ENCODE measurements at regions not wholly inside any gene's neighbourhood (a gene's known extent, or its start where the extent isn't known, plus 50 kb on each side); places are given as distances from the start of the nearest gene placed in this dataset.
"Not testable (repeated sequence)": the region's sequence is repeated elsewhere in the genome, so short reads cannot be mapped to it uniquely, and the experiment has no call there.

GRCh38 chr1:199529324-199529723 lies 498.2 kb upstream of the NR5A2 start:
- no peak for DNase-seq
- Mint-ChIP-seq H3K36me3 (no peaks in the 10 kb centered on the region), H3K27me3 (no peaks in the 10 kb centered on the region), H3K4me3 (no peak overlapping the region), H3K4me1 (no peaks in the 10 kb centered on the region), H3K27ac (no peak overlapping the region), H3K9me3 (peaks cover 2% of the 10 kb centered on the region)
- CTCF ChIA-PET = no interaction called here

GRCh38 chr1:199533361-199533760 lies 494.1 kb upstream of the NR5A2 start:
- DNase-seq, CTCF ChIA-PET, H3K36me3 Mint-ChIP-seq, H3K4me3 Mint-ChIP-seq, H3K9me3 Mint-ChIP-seq, H3K27ac Mint-ChIP-seq, H3K27me3 Mint-ChIP-seq, H3K4me1 Mint-ChIP-seq: not testable (repeated sequence)

GRCh38 chr1:199545780-199546179 lies 481.7 kb upstream of the NR5A2 start:
- no peak for DNase-seq
- Mint-ChIP-seq H3K4me3 (no peak overlapping the region), H3K9me3 (no peaks in the 10 kb centered on the region), H3K4me1 (no peaks in the 10 kb centered on the region), H3K27ac (no peak overlapping the region), H3K27me3 (no peaks in the 10 kb centered on the region), H3K36me3 (no peaks in the 10 kb centered on the region)
- CTCF ChIA-PET = interaction anchor here (0.9 kb wide), 1 partner anchor 54 kb away, joined by 3 read pairs; no protein-coding TSS in a partner anchor

- CTCF ChIA-PET = no interaction called here
- Mint-ChIP-seq H3K27ac (no peak overlapping the region), H3K4me3 (no peak overlapping the region), H3K27me3 (no peaks in the 10 kb centered on the region), H3K9me3 (no peaks in the 10 kb centered on the region), H3K4me1 (no peaks in the 10 kb centered on the region), H3K36me3 (no peaks in the 10 kb centered on the region)
- DNase-seq = no peak
These were observed 481.2 kb upstream of the NR5A2 start for GRCh38 chr1:199546323-199546722.

- CTCF ChIA-PET = no interaction called here
- H3K27me3 Mint-ChIP-seq = no peaks in the 10 kb centered on the region
These were observed 478.1 kb upstream of the NR5A2 start for GRCh38 chr1:199549421-199549820.

GRCh38 chr1:199550199-199551065 lies 477.1 kb upstream of the NR5A2 start:
- Mint-ChIP-seq H3K4me1 (no peaks in the 10 kb centered on the region), H3K4me3 (no peak overlapping the region), H3K9me3 (no peaks in the 10 kb centered on the region), H3K27me3 (no peaks in the 10 kb centered on the region), H3K27ac (no peak overlapping the region), H3K36me3 (no peaks in the 10 kb centered on the region)
- DNase-seq = no peak
- CTCF ChIA-PET = no interaction called here

More at GRCh38 chr1:199549421-199549820, 478.1 kb upstream of the NR5A2 start:
- no peaks in the 10 kb centered on the region for H3K9me3 Mint-ChIP-seq
- H3K4me1 Mint-ChIP-seq = no peaks in the 10 kb centered on the region
- H3K36me3 Mint-ChIP-seq = no peaks in the 10 kb centered on the region
- no peak overlapping the region for H3K27ac Mint-ChIP-seq
- no peak for DNase-seq
- no peak overlapping the region for H3K4me3 Mint-ChIP-seq

GRCh38 chr1:199551967-199552565 lies 475.4 kb upstream of the NR5A2 start:
- peak; percentile 36 for DNase-seq
- no peaks in the 10 kb centered on the region for H3K9me3 Mint-ChIP-seq
- H3K27me3 Mint-ChIP-seq = no peaks in the 10 kb centered on the region
- CTCF ChIA-PET = interaction anchor here (0.6 kb wide), 1 partner anchor 15 kb away, joined by 3 read pairs; no protein-coding TSS in a partner anchor
- no peak overlapping the region for H3K4me3 Mint-ChIP-seq
- H3K4me1 Mint-ChIP-seq = no peaks in the 10 kb centered on the region
- no peaks in the 10 kb centered on the region for H3K36me3 Mint-ChIP-seq
- H3K27ac Mint-ChIP-seq = no peak overlapping the region

GRCh38 chr1:199553104-199553503 lies 474.4 kb upstream of the NR5A2 start:
- Mint-ChIP-seq H3K4me1 (no peaks in the 10 kb centered on the region), H3K27ac (no peak overlapping the region), H3K36me3 (no peaks in the 10 kb centered on the region), H3K4me3 (no peak overlapping the region), H3K27me3 (no peaks in the 10 kb centered on the region), H3K9me3 (no peaks in the 10 kb centered on the region)
- DNase-seq = no peak
- CTCF ChIA-PET = no interaction called here

DNA sequence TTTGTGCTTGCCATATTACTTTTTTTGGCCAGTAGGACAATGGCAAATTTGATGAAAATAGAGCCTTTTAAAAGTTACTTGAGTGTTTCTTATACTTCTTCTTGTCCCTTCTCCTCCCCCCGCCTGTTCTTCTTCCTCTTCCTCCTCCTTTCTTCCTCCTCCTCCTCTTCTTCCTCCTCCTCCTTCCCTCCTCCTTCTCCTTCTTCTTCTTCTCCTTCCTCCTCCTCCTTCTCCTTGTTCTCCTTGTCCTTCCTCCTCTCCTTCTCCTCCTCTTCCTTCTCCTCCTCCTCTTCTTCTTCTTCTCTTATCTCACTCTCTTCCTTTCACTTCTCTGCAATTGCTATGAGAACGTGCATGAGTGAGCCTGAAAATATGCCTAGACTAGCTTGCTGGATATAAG lies 466.2 kb upstream of the NR5A2 start:
- H3K9me3 Mint-ChIP-seq = no peaks in the 10 kb centered on the region
- H3K4me3 Mint-ChIP-seq = no peak overlapping the region
- CTCF ChIA-PET = no interaction called here
- no peaks in the 10 kb centered on the region for H3K4me1 Mint-ChIP-seq
- H3K36me3 Mint-ChIP-seq = no peaks in the 10 kb centered on the region
- no peak for DNase-seq
- peaks cover 10% of the 10 kb centered on the region for H3K27me3 Mint-ChIP-seq
- no peak overlapping the region for H3K27ac Mint-ChIP-seq

- no peaks in the 10 kb centered on the region for H3K36me3 Mint-ChIP-seq
- H3K4me3 Mint-ChIP-seq = no peak overlapping the region
- H3K27ac Mint-ChIP-seq = no peak overlapping the region
- H3K4me1 Mint-ChIP-seq = no peaks in the 10 kb centered on the region
- H3K9me3 Mint-ChIP-seq = no peaks in the 10 kb centered on the region
- no peaks in the 10 kb centered on the region for H3K27me3 Mint-ChIP-seq
- CTCF ChIA-PET = no interaction called here
- no peak for DNase-seq
These were observed 454.5 kb upstream of the NR5A2 start for GRCh38 chr1:199573047-199573446.

GRCh38 chr1:199574950-199575349 lies 452.6 kb upstream of the NR5A2 start:
- Mint-ChIP-seq H3K4me3 (no peak overlapping the region), H3K27ac (no peak overlapping the region), H3K4me1 (no peaks in the 10 kb centered on the region), H3K27me3 (no peaks in the 10 kb centered on the region), H3K36me3 (no peaks in the 10 kb centered on the region), H3K9me3 (no peaks in the 10 kb centered on the region)
- CTCF ChIA-PET = no interaction called here
- no peak for DNase-seq

- Mint-ChIP-seq H3K4me1 (no peaks in the 10 kb centered on the region), H3K27me3 (no peaks in the 10 kb centered on the region), H3K27ac (no peak overlapping the region), H3K36me3 (no peaks in the 10 kb centered on the region), H3K9me3 (no peaks in the 10 kb centered on the region), H3K4me3 (no peak overlapping the region)
- DNase-seq = no peak
- CTCF ChIA-PET = no interaction called here
These were observed 447.2 kb upstream of the NR5A2 start for GRCh38 chr1:199580300-199580699.

- no peak for DNase-seq
- Mint-ChIP-seq H3K9me3 (no peaks in the 10 kb centered on the region), H3K4me1 (peaks cover 3% of the 10 kb centered on the region), H3K27me3 (no peaks in the 10 kb centered on the region), H3K27ac (no peak overlapping the region), H3K36me3 (no peaks in the 10 kb centered on the region), H3K4me3 (no peak overlapping the region)
- CTCF ChIA-PET = no interaction called here
These were observed 442.1 kb upstream of the NR5A2 start for GRCh38 chr1:199585392-199585791.

DNA sequence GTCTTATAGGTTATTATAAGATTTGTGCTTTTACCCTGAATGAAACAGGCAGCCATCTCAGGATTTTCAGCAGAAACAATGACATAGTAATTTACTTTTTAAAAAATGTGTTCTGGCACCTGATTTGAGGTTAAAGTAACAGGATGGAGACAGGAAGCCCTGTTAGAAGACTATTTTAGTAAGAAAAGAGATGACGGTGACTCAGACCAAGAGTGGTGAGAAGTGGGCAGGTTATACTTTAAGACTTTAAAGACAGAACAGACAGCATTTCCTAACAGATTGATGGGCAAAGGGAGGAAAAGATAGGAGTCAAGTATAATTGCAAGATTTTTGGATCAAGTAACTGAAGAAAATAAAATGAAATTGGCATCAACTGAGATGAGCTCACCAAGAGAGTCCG lies 436.8 kb upstream of the NR5A2 start:
- no peak for DNase-seq
- Mint-ChIP-seq H3K4me3 (no peak overlapping the region), H3K4me1 (peaks cover 9% of the 10 kb centered on the region), H3K36me3 (no peaks in the 10 kb centered on the region), H3K27ac (no peak overlapping the region), H3K27me3 (no peaks in the 10 kb centered on the region), H3K9me3 (no peaks in the 10 kb centered on the region)
- CTCF ChIA-PET = no interaction called here

GRCh38 chr1:199591468-199591867 lies 436.0 kb upstream of the NR5A2 start:
- no peaks in the 10 kb centered on the region for H3K36me3 Mint-ChIP-seq
- DNase-seq = no peak
- H3K4me3 Mint-ChIP-seq = no peak overlapping the region
- H3K27me3 Mint-ChIP-seq = no peaks in the 10 kb centered on the region
- peaks cover 9% of the 10 kb centered on the region for H3K4me1 Mint-ChIP-seq
- no peaks in the 10 kb centered on the region for H3K9me3 Mint-ChIP-seq
- H3K27ac Mint-ChIP-seq = no peak overlapping the region
- CTCF ChIA-PET = no interaction called here
